MM.1S (cell line): ENCODE measurements at regions not wholly inside any gene's neighbourhood (a gene's known extent, or its start where the extent isn't known, plus 50 kb on each side); places are given as distances from the start of the nearest gene placed in this dataset.
"Not testable (repeated sequence)": the region's sequence is repeated elsewhere in the genome, so short reads cannot be mapped to it uniquely, and the experiment has no call there.

Experiments used
- DNase-seq: peaks from one replicate; pipeline ENCODE4 v3.0.0-alpha.2; 2015
- H2AFZ ChIP-seq: fragments of 300-600 bp; sonication (generic); 2 replicates; pipeline ENCODE4 v1.6.0; 2016; ENCODE audit warnings: antibody characterized with exemption, low read length
- H3F3A ChIP-seq: fragments of 300-600 bp; sonication (generic); 2 replicates; pipeline ENCODE4 v1.6.1; 2016; ENCODE audit warnings: mild to moderate bottlenecking, antibody characterized with exemption, low read length, moderate library complexity, mixed read lengths; ENCODE audit not compliant: insufficient read depth
- H3K27ac ChIP-seq: fragments of 300-600 bp; sonication (generic); 2 replicates; pipeline ENCODE4 v1.5.1; 2016; ENCODE audit warnings: mild to moderate bottlenecking, low read length
- H3K27me3 ChIP-seq: fragments of 300-600 bp; sonication (generic); replicated peaks from 2 replicates; pipeline ENCODE4 v1.6.0; 2016; ENCODE audit warnings: low read length; ENCODE audit not compliant: insufficient read depth
- H3K36me3 ChIP-seq: fragments of 300-600 bp; sonication (generic); replicated peaks from 2 replicates; pipeline ENCODE4 v1.6.1; 2016; ENCODE audit warnings: mild to moderate bottlenecking, low read length, mixed read lengths; ENCODE audit not compliant: insufficient read depth
- H3K4me1 ChIP-seq: fragments of 300-600 bp; sonication (generic); 2 replicates; pipeline ENCODE4 v1.6.1; 2016; ENCODE audit warnings: low read length, mixed read lengths
- H3K4me2 ChIP-seq: fragments of 300-600 bp; sonication (generic); 2 replicates; pipeline ENCODE4 v1.6.0; 2016; ENCODE audit warnings: low read depth, low read length
- H3K4me3 ChIP-seq: fragments of 300-600 bp; sonication (generic); 2 replicates; pipeline ENCODE4 v1.5.1; 2016; ENCODE audit warnings: low read length, mixed read lengths
- H3K79me2 ChIP-seq: fragments of 300-600 bp; sonication (generic); 2 replicates; pipeline ENCODE4 v1.6.1; 2016; ENCODE audit warnings: mixed run types, low read length, mixed read lengths
- H3K9ac ChIP-seq: fragments of 300-600 bp; sonication (generic); 2 replicates; pipeline ENCODE4 v1.6.1; 2016; ENCODE audit warnings: low read length, mixed read lengths
- H3K9me2 ChIP-seq: fragments of 300-600 bp; sonication (generic); replicated peaks from 2 replicates; pipeline ENCODE4 v1.6.1; 2016; ENCODE audit warnings: mild to moderate bottlenecking, low read length, mixed read lengths; ENCODE audit not compliant: insufficient read depth
- H3K9me3 ChIP-seq: fragments of 300-600 bp; sonication (generic); replicated peaks from 2 replicates; pipeline ENCODE4 v1.6.1; 2016; ENCODE audit warnings: mild to moderate bottlenecking, low read length, mixed read lengths; ENCODE audit not compliant: insufficient read depth
- H4K20me1 ChIP-seq: fragments of 300-600 bp; sonication (generic); 2 replicates; pipeline ENCODE4 v1.6.1; 2016; ENCODE audit warnings: mild to moderate bottlenecking, low read length, moderate library complexity, mixed read lengths; ENCODE audit not compliant: insufficient read depth

- not testable (repeated sequence) for H3K9me3 ChIP-seq, H3K4me3 ChIP-seq, H3K27me3 ChIP-seq, H3K27ac ChIP-seq, H3K4me2 ChIP-seq, H3K36me3 ChIP-seq, H3F3A ChIP-seq, H2AFZ ChIP-seq, H3K4me1 ChIP-seq, H3K79me2 ChIP-seq, H4K20me1 ChIP-seq, H3K9ac ChIP-seq, H3K9me2 ChIP-seq, DNase-seq
Measured at GRCh38 chrX:146865734-146866133, 51.2 kb upstream of the CXorf51A start.
